GM12878 (cell line): ENCODE measurements at regions not wholly inside any gene's neighbourhood (a gene's known extent, or its start where the extent isn't known, plus 50 kb on each side); places are given as distances from the start of the nearest gene placed in this dataset.

Experiments used
- ATAC-seq: fragments of 200-7000 bp; cut with Tn5 transposase; 3 replicates; pipeline ENCODE4 v1.9.1; 2020; ENCODE audit warnings: mild to moderate bottlenecking, moderate library complexity
- BruUV-seq: library from RNA; stranded (reverse); fragments of 400-500 nt; replicated peaks from 2 replicates; lab custom pipeline; 2021; lab: Mats Ljungman, UMichigan
- CTCF ChIA-PET: fragments of 300-600 bp; sonication (Branson Sonifier 250); formaldehyde crosslinking; extraction: SDS; loops from one replicate; lab custom pipeline; 2021; ENCODE audit warnings: inconsistent platforms; lab: Yijun Ruan, JAX
- POLR2A ChIA-PET: fragments of 350-600 bp; formaldehyde crosslinking; extraction: SDS; loops from one replicate; lab custom pipeline; 2021; ENCODE audit warnings: inconsistent platforms; lab: Charles Lee
- RAD21 ChIA-PET: fragments of 300-600 bp; sonication (Branson Sonifier 250); formaldehyde crosslinking; loops from one replicate; lab custom pipeline; 2023; ENCODE audit warnings: antibody characterized with exemption; ENCODE audit not compliant: unreplicated experiment; lab: Charles Lee
- SMC1A ChIA-PET: fragments of 300-600 bp; sonication (Branson Sonifier 250); formaldehyde crosslinking; loops from one replicate; lab custom pipeline; 2023; ENCODE audit not compliant: unreplicated experiment, uncharacterized antibody; lab: Charles Lee
- DNase-seq: peaks from one replicate; pipeline ENCODE4 v3.0.0-alpha.2; 2011; ENCODE audit warnings: low read depth, low spot score
- FAIRE-seq: peaks from 3 replicates; lab custom pipeline; 2011; peaks lifted over from hg19 to GRCh38; lab: Jason Lieb, UNC
- H2AFZ ChIP-seq: 2 replicates; pipeline ENCODE4 v1.6.0; 2011; ENCODE audit warnings: low read depth, low read length, control low read depth; ENCODE audit not compliant: control insufficient read depth
- H3K27ac ChIP-seq: 2 replicates; pipeline ENCODE4 v1.5.1; 2011; ENCODE audit warnings: control low read depth; ENCODE audit not compliant: control insufficient read depth, insufficient read depth
- H3K27me3 ChIP-seq, 2 experiments: replicated peaks in 1 of 2; 2 replicates each; pipeline versions ENCODE4 v1.6.0 to v1.6.1; 2011; ENCODE audit warnings: low read length in 1 of 2; ENCODE audit not compliant: control insufficient read depth in 2 of 2, insufficient read depth in 2 of 2
- H3K36me3 ChIP-seq, 2 experiments: 2 replicates each; pipeline ENCODE4 v1.5.1; 2011; ENCODE audit warnings: low read length in 1 of 2; ENCODE audit not compliant: control insufficient read depth in 2 of 2, insufficient read depth in 2 of 2
- H3K4me1 ChIP-seq: 2 replicates; pipeline ENCODE4 v1.6.1; 2011; ENCODE audit warnings: mild to moderate bottlenecking, low read length, moderate library complexity, mixed read lengths; ENCODE audit not compliant: control insufficient read depth, insufficient read depth
- H3K4me2 ChIP-seq: 2 replicates; pipeline ENCODE4 v1.6.0; 2011; ENCODE audit warnings: control low read depth; ENCODE audit not compliant: control insufficient read depth, insufficient read depth
- H3K4me3 ChIP-seq: fragments of 200-600 bp; sonication (generic); 2 replicates; pipeline ENCODE4 v1.5.1; 2016
- H3K79me2 ChIP-seq: 2 replicates; pipeline ENCODE4 v1.6.0; 2011; ENCODE audit warnings: low read length; ENCODE audit not compliant: control insufficient read depth, insufficient read depth
- H3K9ac ChIP-seq: 2 replicates; pipeline ENCODE4 v1.8.0; 2011; ENCODE audit warnings: low read length, control low read depth, mixed read lengths; ENCODE audit not compliant: control insufficient read depth, insufficient read depth
- H3K9me3 ChIP-seq: replicated peaks from 3 replicates; pipeline ENCODE4 v1.5.1; 2011; ENCODE audit warnings: mild to moderate bottlenecking, low read length; ENCODE audit not compliant: control insufficient read depth, insufficient read depth
- H4K20me1 ChIP-seq: 2 replicates; pipeline ENCODE4 v1.6.0; 2011; ENCODE audit not compliant: control insufficient read depth, insufficient read depth
- BCL11A ChIP-seq: IDR thresholded peaks from 2 replicates; pipeline ENCODE4 v1.6.1; 2011; ENCODE audit warnings: low read depth, low read length
- CHD2 ChIP-seq: IDR thresholded peaks from 2 replicates; pipeline ENCODE4 v1.6.1; 2011; ENCODE audit warnings: low read depth, low read length, improper control_type of control experiment, borderline replicate concordance
- CREB1 ChIP-seq: IDR thresholded peaks from 2 replicates; pipeline ENCODE4 v1.6.1; 2012; ENCODE audit warnings: low read depth, mild to moderate bottlenecking, inconsistent platforms
- FOXM1 ChIP-seq: IDR thresholded peaks from 2 replicates; pipeline ENCODE4 v1.6.1; 2012; ENCODE audit warnings: low read depth, mild to moderate bottlenecking, inconsistent platforms, low read length, moderate library complexity
- HDAC2 ChIP-seq: fragments of 200-600 bp; sonication (generic); IDR thresholded peaks from 2 replicates; pipeline ENCODE4 v1.6.1; 2017
- HDGF ChIP-seq: fragments of 450-650 bp; IDR thresholded peaks from 2 replicates; pipeline ENCODE4 v1.6.1; 2016; ENCODE audit warnings: antibody characterized with exemption
- NFYA ChIP-seq: IDR thresholded peaks from 2 replicates; pipeline ENCODE4 v1.6.1; 2011; ENCODE audit warnings: low read depth, mild to moderate bottlenecking, low read length, improper control_type of control experiment, borderline replicate concordance
- NR2F1 ChIP-seq: fragments of 450-650 bp; conservative IDR thresholded peaks from 2 replicates; pipeline ENCODE4 v1.6.1; 2017; ENCODE audit warnings: mild to moderate bottlenecking
- ZNF207 ChIP-seq: fragments of 450-650 bp; IDR thresholded peaks from 2 replicates; pipeline ENCODE4 v1.6.1; 2014; ENCODE audit warnings: antibody characterized with exemption, mild to moderate bottlenecking, borderline replicate concordance
- WGBS: methylation state at CpG from one replicate; pipeline ENCODE4 v1.1.6; 2016; ENCODE audit warnings: low lambda C conversion rate; ENCODE audit not compliant: insufficient replicate concordance, insufficient coverage; ENCODE audit errors: missing lambda C conversion rate; 5-methylcytosine and 5-hydroxymethylcytosine counted together
- in situ Hi-C: fragments of 300-500 bp; cut with MboI; formaldehyde crosslinking; loops from 9 replicates; pipeline ENCODE4 v1.14.3; 2018; ENCODE audit warnings: mixed read lengths
- intact Hi-C: fragments of 100-400 bp; cut with micrococcal nuclease; formaldehyde crosslinking; loops from one replicate; pipeline ENCODE4 v1.14.2; 2022; ENCODE audit not compliant: unreplicated experiment
- TF ChIP-seq, protein P1 (sequence below): fragments of 450-650 bp; formaldehyde crosslinking; IDR thresholded peaks from 2 replicates; pipeline ENCODE4 v1.4.0; 2022; ENCODE audit warnings: mild to moderate bottlenecking, moderate library complexity
- TF ChIP-seq, protein P2 (sequence below): fragments of 450-650 bp; IDR thresholded peaks from 2 replicates; pipeline ENCODE4 v1.6.1; 2016; ENCODE audit warnings: mild to moderate bottlenecking, moderate library complexity, borderline replicate concordance
- TF ChIP-seq, protein P3 (sequence below): fragments of 450-650 bp; IDR thresholded peaks from 2 replicates; pipeline ENCODE4 v1.6.1; 2017; ENCODE audit warnings: mild to moderate bottlenecking, moderate library complexity
- TF ChIP-seq, protein P4 (sequence below): IDR thresholded peaks from 2 replicates; pipeline ENCODE4 v1.6.1; 2011; ENCODE audit warnings: low read depth, low read length, improper control_type of control experiment, borderline replicate concordance

DNA sequence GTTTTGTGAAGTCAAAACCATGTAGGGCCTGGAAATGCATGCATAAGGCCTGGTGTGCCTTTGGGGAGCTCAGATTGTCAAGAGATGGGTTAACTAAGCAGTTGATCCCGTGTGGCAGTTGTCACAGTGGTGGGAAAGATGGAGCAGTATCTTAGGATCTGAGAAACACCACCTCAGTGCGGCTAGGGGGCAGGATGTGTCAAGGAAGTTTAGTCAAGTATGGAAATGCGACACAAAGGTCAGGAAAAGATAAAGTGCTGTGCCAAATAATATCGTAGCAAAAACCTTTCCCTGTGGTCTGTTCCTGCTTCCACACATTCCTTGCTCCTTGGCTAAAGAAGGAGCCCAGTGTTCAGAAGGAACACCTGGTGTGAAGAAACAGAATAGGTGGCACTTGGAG is 396.4 kb downstream of the EDEM1 start:
- POLR2A ChIA-PET, result no interaction called here
- SMC1A ChIA-PET, result interaction anchor here (1.1 to 1.5 kb wide), 2 partner anchors 19 to 183 kb away, joined by 3 to 4 read pairs; no protein-coding TSS in a partner anchor
- DNase-seq, result no peak
- in situ Hi-C loops, result no loop called here
- Histone ChIP-seq H4K20me1 (no peaks in the 10 kb centered on the region), H3K4me1 (no peaks in the 10 kb centered on the region), H2AFZ (no peak overlapping the region), H3K36me3 (no peaks in the 10 kb centered on the region), H3K9ac (no peak overlapping the region), H3K9me3 (no peaks in the 10 kb centered on the region; the same call in 2 of the 3 replicates), H3K4me2 (no peak overlapping the region), H3K79me2 (no peaks in the 10 kb centered on the region), H3K4me3 (no peak overlapping the region), H3K27ac (no peak overlapping the region), H3K27me3 (no peaks in the 10 kb centered on the region)
- WGBS, result 29% methylated on average over 4 of the region's 4 CpGs
- FAIRE-seq, result no peak
- intact Hi-C loops, result no loop called here
- no peak for ATAC-seq
- RAD21 ChIA-PET, result interaction anchor here (1.3 kb wide), 1 partner anchor 148 kb away, joined by 4 read pairs; no protein-coding TSS in a partner anchor
- no TSS peak for BruUV-seq
- CTCF ChIA-PET, result interaction anchor here (1.0 kb wide), 1 partner anchor 9 kb away, joined by 3 read pairs; no protein-coding TSS in a partner anchor
- TF ChIP-seq NR2F1 (no peak), FOXM1 (no peak), HDGF (no peak), CREB1 (no peak), HDAC2 (no peak), NFYA (no peak), ZNF207 (no peak), BCL11A (no peak), CHD2 (no peak)
- TF ChIP-seq, protein P1, sequence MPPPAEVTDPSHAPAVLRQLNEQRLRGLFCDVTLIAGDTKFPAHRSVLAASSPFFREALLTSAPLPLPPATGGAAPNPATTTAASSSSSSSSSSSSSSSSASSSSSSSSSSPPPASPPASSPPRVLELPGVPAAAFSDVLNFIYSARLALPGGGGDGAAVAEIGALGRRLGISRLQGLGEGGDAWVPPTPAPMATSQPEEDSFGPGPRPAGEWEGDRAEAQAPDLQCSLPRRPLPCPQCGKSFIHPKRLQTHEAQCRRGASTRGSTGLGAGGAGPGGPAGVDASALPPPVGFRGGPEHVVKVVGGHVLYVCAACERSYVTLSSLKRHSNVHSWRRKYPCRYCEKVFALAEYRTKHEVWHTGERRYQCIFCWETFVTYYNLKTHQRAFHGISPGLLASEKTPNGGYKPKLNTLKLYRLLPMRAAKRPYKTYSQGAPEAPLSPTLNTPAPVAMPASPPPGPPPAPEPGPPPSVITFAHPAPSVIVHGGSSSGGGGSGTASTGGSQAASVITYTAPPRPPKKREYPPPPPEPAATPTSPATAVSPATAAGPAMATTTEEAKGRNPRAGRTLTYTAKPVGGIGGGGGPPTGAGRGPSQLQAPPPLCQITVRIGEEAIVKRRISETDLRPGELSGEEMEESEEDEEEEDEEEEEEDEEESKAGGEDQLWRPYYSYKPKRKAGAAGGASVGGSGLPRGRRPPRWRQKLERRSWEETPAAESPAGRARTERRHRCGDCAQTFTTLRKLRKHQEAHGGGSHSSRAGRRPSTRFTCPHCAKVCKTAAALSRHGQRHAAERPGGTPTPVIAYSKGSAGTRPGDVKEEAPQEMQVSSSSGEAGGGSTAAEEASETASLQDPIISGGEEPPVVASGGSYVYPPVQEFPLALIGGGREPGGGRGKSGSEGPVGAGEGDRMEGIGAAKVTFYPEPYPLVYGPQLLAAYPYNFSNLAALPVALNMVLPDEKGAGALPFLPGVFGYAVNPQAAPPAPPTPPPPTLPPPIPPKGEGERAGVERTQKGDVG (CRISPR knock-in tag), result no peak
- TF ChIP-seq, protein P2, sequence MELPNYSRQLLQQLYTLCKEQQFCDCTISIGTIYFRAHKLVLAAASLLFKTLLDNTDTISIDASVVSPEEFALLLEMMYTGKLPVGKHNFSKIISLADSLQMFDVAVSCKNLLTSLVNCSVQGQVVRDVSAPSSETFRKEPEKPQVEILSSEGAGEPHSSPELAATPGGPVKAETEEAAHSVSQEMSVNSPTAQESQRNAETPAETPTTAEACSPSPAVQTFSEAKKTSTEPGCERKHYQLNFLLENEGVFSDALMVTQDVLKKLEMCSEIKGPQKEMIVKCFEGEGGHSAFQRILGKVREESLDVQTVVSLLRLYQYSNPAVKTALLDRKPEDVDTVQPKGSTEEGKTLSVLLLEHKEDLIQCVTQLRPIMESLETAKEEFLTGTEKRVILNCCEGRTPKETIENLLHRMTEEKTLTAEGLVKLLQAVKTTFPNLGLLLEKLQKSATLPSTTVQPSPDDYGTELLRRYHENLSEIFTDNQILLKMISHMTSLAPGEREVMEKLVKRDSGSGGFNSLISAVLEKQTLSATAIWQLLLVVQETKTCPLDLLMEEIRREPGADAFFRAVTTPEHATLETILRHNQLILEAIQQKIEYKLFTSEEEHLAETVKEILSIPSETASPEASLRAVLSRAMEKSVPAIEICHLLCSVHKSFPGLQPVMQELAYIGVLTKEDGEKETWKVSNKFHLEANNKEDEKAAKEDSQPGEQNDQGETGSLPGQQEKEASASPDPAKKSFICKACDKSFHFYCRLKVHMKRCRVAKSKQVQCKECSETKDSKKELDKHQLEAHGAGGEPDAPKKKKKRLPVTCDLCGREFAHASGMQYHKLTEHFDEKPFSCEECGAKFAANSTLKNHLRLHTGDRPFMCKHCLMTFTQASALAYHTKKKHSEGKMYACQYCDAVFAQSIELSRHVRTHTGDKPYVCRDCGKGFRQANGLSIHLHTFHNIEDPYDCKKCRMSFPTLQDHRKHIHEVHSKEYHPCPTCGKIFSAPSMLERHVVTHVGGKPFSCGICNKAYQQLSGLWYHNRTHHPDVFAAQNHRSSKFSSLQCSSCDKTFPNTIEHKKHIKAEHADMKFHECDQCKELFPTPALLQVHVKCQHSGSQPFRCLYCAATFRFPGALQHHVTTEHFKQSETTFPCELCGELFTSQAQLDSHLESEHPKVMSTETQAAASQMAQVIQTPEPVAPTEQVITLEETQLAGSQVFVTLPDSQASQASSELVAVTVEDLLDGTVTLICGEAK, result no peak
- TF ChIP-seq, protein P3, sequence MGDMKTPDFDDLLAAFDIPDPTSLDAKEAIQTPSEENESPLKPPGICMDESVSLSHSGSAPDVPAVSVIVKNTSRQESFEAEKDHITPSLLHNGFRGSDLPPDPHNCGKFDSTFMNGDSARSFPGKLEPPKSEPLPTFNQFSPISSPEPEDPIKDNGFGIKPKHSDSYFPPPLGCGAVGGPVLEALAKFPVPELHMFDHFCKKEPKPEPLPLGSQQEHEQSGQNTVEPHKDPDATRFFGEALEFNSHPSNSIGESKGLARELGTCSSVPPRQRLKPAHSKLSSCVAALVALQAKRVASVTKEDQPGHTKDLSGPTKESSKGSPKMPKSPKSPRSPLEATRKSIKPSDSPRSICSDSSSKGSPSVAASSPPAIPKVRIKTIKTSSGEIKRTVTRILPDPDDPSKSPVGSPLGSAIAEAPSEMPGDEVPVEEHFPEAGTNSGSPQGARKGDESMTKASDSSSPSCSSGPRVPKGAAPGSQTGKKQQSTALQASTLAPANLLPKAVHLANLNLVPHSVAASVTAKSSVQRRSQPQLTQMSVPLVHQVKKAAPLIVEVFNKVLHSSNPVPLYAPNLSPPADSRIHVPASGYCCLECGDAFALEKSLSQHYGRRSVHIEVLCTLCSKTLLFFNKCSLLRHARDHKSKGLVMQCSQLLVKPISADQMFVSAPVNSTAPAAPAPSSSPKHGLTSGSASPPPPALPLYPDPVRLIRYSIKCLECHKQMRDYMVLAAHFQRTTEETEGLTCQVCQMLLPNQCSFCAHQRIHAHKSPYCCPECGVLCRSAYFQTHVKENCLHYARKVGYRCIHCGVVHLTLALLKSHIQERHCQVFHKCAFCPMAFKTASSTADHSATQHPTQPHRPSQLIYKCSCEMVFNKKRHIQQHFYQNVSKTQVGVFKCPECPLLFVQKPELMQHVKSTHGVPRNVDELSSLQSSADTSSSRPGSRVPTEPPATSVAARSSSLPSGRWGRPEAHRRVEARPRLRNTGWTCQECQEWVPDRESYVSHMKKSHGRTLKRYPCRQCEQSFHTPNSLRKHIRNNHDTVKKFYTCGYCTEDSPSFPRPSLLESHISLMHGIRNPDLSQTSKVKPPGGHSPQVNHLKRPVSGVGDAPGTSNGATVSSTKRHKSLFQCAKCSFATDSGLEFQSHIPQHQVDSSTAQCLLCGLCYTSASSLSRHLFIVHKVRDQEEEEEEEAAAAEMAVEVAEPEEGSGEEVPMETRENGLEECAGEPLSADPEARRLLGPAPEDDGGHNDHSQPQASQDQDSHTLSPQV, result no peak
- TF ChIP-seq, protein P4, sequence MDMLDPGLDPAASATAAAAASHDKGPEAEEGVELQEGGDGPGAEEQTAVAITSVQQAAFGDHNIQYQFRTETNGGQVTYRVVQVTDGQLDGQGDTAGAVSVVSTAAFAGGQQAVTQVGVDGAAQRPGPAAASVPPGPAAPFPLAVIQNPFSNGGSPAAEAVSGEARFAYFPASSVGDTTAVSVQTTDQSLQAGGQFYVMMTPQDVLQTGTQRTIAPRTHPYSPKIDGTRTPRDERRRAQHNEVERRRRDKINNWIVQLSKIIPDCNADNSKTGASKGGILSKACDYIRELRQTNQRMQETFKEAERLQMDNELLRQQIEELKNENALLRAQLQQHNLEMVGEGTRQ, result no peak
